Endodermal cell (in vitro differentiated cells): ENCODE measurements at regions not wholly inside any gene's neighbourhood (a gene's known extent, or its start where the extent isn't known, plus 50 kb on each side); places are given as distances from the start of the nearest gene placed in this dataset.

Source experiments
- DNase-seq: peaks from one replicate; pipeline ENCODE4 v3.0.0-alpha.2; 2017
- H3K27ac ChIP-seq: 2 replicates; pipeline ENCODE4 v1.5.1; 2013; ENCODE audit warnings: mild to moderate bottlenecking, low read depth, low read length, moderate library complexity
- H3K27me3 ChIP-seq: 2 replicates; pipeline ENCODE4 v1.6.1; 2013; ENCODE audit warnings: mild to moderate bottlenecking, low read length, moderate library complexity; ENCODE audit not compliant: insufficient read depth, control insufficient read depth, poor library complexity, severe bottlenecking
- H3K36me3 ChIP-seq: 2 replicates; pipeline ENCODE4 v1.7.0; 2013; ENCODE audit warnings: mild to moderate bottlenecking, low read length, moderate library complexity; ENCODE audit not compliant: control insufficient read depth, insufficient read depth
- H3K4me1 ChIP-seq: one replicate; pipeline ENCODE4 v1.7.0; 2013; ENCODE audit warnings: low read length; ENCODE audit not compliant: control insufficient read depth, insufficient read depth
- H3K4me3 ChIP-seq: 2 replicates; pipeline ENCODE4 v1.5.1; 2013; ENCODE audit warnings: mild to moderate bottlenecking, low read length, moderate library complexity
- H3K9ac ChIP-seq: 2 replicates; pipeline ENCODE4 v1.6.1; 2013; ENCODE audit warnings: mild to moderate bottlenecking, low read length, moderate library complexity; ENCODE audit not compliant: poor library complexity, severe bottlenecking; ENCODE audit errors: extremely low read depth
- H3K9me3 ChIP-seq: 2 replicates; pipeline ENCODE4 v1.6.1; 2013; ENCODE audit warnings: mild to moderate bottlenecking, low read length, moderate library complexity; ENCODE audit not compliant: control insufficient read depth
- H3K27ac Mint-ChIP-seq: 2 replicates; pipeline ENCODE4 v1.8.0; 2020; ENCODE audit warnings: mixed read lengths
- H3K27me3 Mint-ChIP-seq: 2 replicates; pipeline ENCODE4 v1.8.0; 2021; ENCODE audit warnings: mild to moderate bottlenecking, mixed read lengths; ENCODE audit not compliant: insufficient read depth
- H3K36me3 Mint-ChIP-seq: 2 replicates; pipeline ENCODE4 v1.8.0; 2020; ENCODE audit warnings: low read depth, mixed read lengths
- H3K4me1 Mint-ChIP-seq: 2 replicates; pipeline ENCODE4 v1.8.0; 2020; ENCODE audit warnings: mixed read lengths
- H3K4me3 Mint-ChIP-seq: 2 replicates; pipeline ENCODE4 v1.8.0; 2020; ENCODE audit warnings: mild to moderate bottlenecking, moderate library complexity, mixed read lengths
- H3K9me3 Mint-ChIP-seq: 2 replicates; pipeline ENCODE4 v1.8.0; 2020; ENCODE audit warnings: mild to moderate bottlenecking, mixed read lengths
- CTCF ChIP-seq: fragments of 200-600 bp; sonication (generic); conservative IDR thresholded peaks from 2 replicates; pipeline ENCODE4 v1.5.0; 2021; ENCODE audit warnings: antibody characterized with exemption, mild to moderate bottlenecking
- WGBS, 2 experiments: methylation state at CpG; one replicate each; pipeline versions ENCODE4 v1.1.5 to v1.1.7; 2013; ENCODE audit warnings: missing lambda C conversion rate in 2 of 2, mixed read lengths in 1 of 2; ENCODE audit not compliant: insufficient coverage in 1 of 2, insufficient read length in 1 of 2; 5-methylcytosine and 5-hydroxymethylcytosine counted together

GRCh38 chr9:22919423-22919822 lies 472.8 kb downstream of the DMRTA1 start:
- Histone ChIP-seq H3K9ac (no peak overlapping the region), H3K4me1 (peaks cover 6% of the 10 kb centered on the region), H3K9me3 (no peaks in the 10 kb centered on the region), H3K4me3 (no peak overlapping the region), H3K36me3 (no peaks in the 10 kb centered on the region), H3K27me3 (no peaks in the 10 kb centered on the region), H3K27ac (no peak overlapping the region)
- H3K9me3 Mint-ChIP-seq: no peaks in the 10 kb centered on the region
- no peak overlapping the region for H3K27ac Mint-ChIP-seq
- no peak for TF ChIP-seq CTCF
- H3K36me3 Mint-ChIP-seq: no peaks in the 10 kb centered on the region
- no peak for DNase-seq
- 80 to 92% methylated on average over 1 of the region's 1 CpG for WGBS, 2 experiments
- H3K27me3 Mint-ChIP-seq: no peaks in the 10 kb centered on the region
- H3K4me1 Mint-ChIP-seq: peaks cover 14% of the 10 kb centered on the region
- no peak overlapping the region for H3K4me3 Mint-ChIP-seq

GRCh38 chr9:22921742-22922141 lies 475.1 kb downstream of the DMRTA1 start:
- Mint-ChIP-seq H3K27ac (no peak overlapping the region), H3K9me3 (no peaks in the 10 kb centered on the region), H3K4me3 (no peak overlapping the region), H3K4me1 (peaks cover 14% of the 10 kb centered on the region), H3K36me3 (no peaks in the 10 kb centered on the region), H3K27me3 (no peaks in the 10 kb centered on the region)
- H3K9me3 ChIP-seq: no peaks in the 10 kb centered on the region
- no peak overlapping the region for H3K4me3 ChIP-seq
- DNase-seq: no peak
- H3K4me1 ChIP-seq: peaks cover 6% of the 10 kb centered on the region
- no peak overlapping the region for H3K27ac ChIP-seq
- no peaks in the 10 kb centered on the region for H3K27me3 ChIP-seq
- WGBS, 2 experiments: 91% methylated on average over 3 of the region's 3 CpGs; no CpG with 5 or more reads in 1 of the 2 experiments
- H3K36me3 ChIP-seq: no peaks in the 10 kb centered on the region
- no peak for TF ChIP-seq CTCF
- H3K9ac ChIP-seq: no peak overlapping the region

DNA sequence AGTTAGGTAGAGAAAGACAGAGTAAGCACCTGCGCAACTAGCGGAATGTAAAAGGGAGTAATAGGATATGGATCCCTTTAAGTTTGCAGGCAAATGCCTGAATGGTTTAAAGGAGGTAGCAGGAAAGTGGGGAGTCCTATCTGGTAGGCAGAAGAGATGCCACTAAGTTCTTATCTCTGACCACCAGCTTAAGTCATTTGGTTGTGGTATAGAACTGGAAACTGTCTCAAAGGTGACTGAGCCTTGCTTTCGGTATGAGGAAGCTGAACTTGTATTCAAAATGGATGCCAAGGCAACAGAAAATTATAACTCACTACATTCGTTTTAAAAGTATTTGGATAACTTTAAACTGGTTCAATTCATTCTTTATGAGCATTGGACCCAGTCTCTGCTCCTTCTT lies 475.6 kb downstream of the DMRTA1 start:
- Mint-ChIP-seq H3K36me3 (no peaks in the 10 kb centered on the region), H3K9me3 (no peaks in the 10 kb centered on the region), H3K27ac (no peak overlapping the region), H3K27me3 (no peaks in the 10 kb centered on the region), H3K4me3 (no peak overlapping the region), H3K4me1 (peaks cover 14% of the 10 kb centered on the region)
- Histone ChIP-seq H3K4me1 (peaks cover 6% of the 10 kb centered on the region), H3K36me3 (no peaks in the 10 kb centered on the region), H3K9me3 (no peaks in the 10 kb centered on the region), H3K27ac (no peak overlapping the region), H3K4me3 (no peak overlapping the region), H3K9ac (no peak overlapping the region), H3K27me3 (no peaks in the 10 kb centered on the region)
- 94 to 100% methylated on average over 2 to 4 of the region's 4 CpGs for WGBS, 2 experiments
- DNase-seq: no peak
- TF ChIP-seq CTCF: no peak
